NOMO-1 (cell line): ENCODE measurements at regions not wholly inside any gene's neighbourhood (a gene's known extent, or its start where the extent isn't known, plus 50 kb on each side); places are given as distances from the start of the nearest gene placed in this dataset.
"Not testable (repeated sequence)": the region's sequence is repeated elsewhere in the genome, so short reads cannot be mapped to it uniquely, and the experiment has no call there.

Source experiments
- DNase-seq, 2 experiments: peaks; one replicate each; lab custom pipeline; 2025; ENCODE audit not compliant: unreplicated experiment in 2 of 2; lab: John Stamatoyannopoulos, UW

- no peak for DNase-seq
These were observed 176.4 kb upstream of the TSHZ3 start for GRCh38 chr19:31525610-31526147.

DNA sequence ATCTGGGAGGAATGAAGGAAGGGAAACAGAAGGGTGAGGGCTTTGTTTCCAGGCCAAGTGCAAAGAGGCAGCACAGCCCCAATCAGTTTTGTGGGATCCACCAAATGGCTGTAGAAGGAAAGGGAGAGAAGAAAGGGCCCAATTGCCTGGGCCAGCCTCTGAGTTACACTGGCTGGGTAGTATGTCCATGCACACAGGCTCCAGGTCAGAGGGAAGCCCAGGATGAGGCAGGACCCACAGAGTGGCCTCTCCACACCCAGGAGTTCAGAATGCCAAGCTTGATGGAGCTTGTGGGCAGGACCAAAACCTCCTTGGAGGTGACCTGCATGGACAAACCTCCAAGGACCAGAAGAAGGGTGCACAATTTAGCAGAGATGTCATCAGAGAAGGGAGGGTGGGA, 178.2 kb upstream of the TSHZ3 start:
- DNase-seq = no peak

DNA sequence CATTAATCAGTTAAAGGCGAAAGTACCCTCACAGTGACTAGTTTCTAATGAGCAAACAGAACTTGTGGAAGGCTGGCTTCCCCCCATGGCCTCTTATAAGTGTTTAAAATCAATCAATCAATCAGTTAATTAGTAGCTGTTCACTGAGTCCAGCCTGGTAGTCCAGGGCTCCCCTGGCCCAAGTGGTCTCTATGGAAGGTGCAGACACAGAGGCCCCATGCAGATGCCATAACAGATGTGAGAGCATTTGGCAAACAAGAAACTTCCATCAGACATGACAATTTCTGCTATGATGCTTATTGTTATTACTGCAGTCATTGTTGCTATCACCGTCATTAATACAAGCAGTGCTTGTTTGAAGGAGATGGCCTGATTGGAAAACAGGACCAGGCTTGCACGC, 179.0 kb upstream of the TSHZ3 start:
- no peak for DNase-seq

DNA sequence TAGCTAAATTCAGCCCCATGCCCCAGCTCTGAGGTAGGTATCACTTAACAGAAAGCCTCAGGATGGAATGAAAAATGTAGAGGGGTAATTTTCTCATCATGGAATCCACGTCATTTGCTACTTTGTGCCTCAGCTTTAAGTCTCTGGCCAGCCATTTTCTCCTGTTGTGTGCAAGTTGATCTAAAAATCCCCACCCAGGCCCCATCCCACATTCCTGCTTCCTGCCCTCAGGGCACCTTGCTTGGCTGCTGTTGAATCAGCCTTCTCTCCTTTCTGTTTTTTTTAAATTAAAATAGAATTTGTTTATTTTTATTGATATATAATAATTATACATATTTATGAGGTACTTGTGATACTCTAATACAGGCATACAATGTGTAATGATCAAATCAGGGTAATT, 179.9 kb upstream of the TSHZ3 start:
- no peak for DNase-seq

DNA sequence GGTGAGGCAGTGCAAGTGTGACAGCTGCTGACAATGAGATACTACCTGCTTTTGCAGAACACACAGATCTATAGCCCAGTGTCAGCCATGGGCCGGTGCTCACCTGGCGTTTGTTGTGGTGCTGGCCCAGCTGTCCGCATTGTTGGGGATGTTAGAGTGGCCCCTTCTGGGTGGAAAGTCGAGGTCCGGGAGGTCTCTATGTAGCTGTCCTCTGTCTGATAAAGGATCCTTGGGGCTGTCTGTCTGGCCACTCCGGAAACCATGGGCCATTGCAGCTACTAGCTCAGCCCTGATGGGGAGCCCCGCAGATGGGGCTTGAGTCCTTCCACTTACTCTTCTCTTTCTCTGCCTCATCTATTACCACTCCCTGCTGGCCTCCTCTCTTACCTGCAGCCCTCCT, 181.5 kb upstream of the TSHZ3 start:
- no peak for DNase-seq

- no peak for DNase-seq
These were observed 182.1 kb upstream of the TSHZ3 start for GRCh38 chr19:31531326-31531725.

GRCh38 chr19:31532034-31532433, 182.8 kb upstream of the TSHZ3 start:
- no peak for DNase-seq

- DNase-seq = no peak
These were observed 183.9 kb upstream of the TSHZ3 start for GRCh38 chr19:31533114-31533513.

DNA sequence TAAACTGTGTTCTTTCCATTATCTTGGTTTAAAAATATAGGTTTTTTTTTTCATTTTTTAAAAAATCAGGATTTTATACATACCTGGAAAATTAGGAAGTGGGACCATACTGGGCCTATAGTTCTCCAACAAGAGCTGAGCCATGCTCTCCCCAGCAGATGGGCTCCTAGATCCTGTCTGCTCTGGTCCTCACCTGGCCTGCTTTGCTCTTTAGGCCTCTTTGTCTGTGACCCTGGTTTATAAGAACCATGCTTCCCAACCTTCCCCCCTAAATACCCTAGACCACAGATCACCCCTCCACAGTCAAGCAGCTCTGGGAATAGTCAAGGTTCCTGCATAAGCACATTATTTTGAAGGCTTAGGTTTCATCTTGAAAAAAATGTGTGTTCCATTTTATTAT, 185.0 kb upstream of the TSHZ3 start:
- DNase-seq = no peak

- DNase-seq = no peak
These were observed 185.8 kb upstream of the TSHZ3 start for GRCh38 chr19:31534786-31535657.

GRCh38 chr19:31535691-31536460, 186.6 kb upstream of the TSHZ3 start:
- DNase-seq = no peak

DNA sequence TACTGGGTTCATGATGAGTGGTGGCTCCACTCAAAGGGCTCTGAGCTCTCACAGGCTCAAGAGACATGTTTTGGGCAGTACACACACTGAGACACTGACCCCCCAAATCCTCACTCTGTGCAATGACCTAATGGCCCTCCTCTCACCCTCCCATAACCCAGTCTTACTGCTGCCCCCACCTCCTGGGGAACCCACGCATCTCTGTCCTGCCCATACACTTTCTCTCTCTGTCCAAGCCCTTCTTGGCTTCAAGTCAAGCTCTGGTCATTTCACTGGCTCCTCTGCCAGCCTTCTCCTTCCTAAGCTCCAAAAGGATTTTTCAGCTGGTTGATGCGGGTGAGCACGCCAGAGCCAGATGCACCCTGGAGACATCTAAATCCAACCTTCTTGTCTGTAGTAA, 187.9 kb upstream of the TSHZ3 start:
- DNase-seq = no peak

DNA sequence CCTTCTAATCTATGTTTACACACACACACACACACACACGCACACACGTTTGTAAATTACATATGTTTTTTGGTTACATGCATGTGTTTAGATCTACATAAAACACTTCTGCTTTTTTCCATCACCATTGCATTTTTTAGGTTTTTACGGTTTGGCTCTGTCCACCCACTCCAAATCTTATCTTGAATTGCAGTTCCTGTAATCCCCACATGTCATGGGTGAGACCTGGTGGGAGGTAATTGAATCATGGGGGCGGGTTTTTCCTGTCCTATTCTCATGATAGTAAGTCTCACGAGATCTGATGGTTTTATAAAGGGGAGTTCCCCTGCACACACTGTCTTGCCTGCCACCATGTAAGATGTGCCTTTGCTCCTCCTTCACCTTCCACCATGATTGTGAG, 188.7 kb upstream of the TSHZ3 start:
- DNase-seq = not testable (repeated sequence)

GRCh38 chr19:31538879-31539278, 189.6 kb upstream of the TSHZ3 start:
- DNase-seq = no peak

DNA sequence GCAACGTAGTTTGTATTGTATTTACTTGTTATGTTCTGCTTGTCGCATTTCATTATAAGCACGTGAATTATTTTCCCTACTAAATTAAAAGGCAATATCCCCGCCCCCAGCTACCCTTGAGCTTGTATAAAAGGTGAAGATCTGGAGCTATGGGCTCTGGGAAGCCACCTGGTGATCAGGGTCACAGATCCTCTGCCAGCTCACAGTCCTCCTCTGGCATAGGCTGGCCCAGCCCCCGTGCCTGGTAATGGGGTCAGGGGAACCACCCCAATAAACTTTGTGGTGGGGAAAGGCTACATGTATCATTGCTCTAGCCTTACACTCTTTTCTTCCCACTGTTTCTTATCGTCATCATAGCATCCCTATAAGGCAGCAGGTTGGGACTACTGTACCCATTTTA, 190.2 kb upstream of the TSHZ3 start:
- no peak for DNase-seq

GRCh38 chr19:31541396-31541795, 192.2 kb upstream of the TSHZ3 start:
- DNase-seq = no peak

DNA sequence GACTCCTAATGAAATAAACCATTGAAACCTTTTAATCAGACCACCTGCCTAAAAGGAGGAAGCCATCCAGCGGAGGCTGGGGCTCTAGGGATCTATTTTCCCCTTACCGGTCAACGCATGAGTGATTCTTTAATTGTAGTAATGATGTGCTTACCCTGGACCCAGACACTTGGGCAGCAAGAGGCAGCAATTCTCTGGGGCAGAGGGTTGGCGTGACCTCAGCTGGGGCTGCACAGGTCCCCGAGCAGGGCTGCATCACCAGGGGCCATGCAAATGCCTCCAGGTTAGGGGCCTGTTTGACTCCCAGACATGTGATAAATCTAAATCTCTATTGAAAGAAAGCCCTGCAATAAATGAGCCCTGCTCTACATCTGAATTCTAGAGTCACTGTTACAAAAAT, 194.2 kb upstream of the TSHZ3 start:
- no peak for DNase-seq

DNA sequence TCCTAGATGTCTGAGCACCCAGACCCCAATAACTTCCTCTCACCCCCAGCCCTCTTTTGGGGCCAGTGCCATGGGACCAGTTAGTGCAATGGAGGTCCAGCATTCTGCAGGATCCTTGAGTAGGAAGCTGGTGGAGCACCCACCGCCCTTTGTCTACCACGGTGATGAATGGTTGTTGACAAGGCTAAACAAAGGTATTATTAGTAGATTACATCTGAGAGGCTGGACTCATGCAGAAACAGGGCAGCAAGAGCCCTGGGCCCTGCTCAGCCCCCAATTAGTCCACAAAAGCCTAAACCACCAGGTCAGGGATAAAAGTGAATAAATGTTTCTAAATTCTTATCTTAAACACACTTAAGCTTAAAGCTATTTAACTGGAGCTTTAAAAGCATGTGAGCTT, 196.5 kb upstream of the TSHZ3 start:
- DNase-seq = no peak

- no peak for DNase-seq
These were observed 197.1 kb upstream of the TSHZ3 start for GRCh38 chr19:31546205-31546960.

- no peak for DNase-seq
These were observed 199.7 kb upstream of the TSHZ3 start for GRCh38 chr19:31548941-31549340.
